ENCODE measurements at regions not wholly inside any gene's neighbourhood (a gene's known extent, or its start where the extent isn't known, plus 50 kb on each side); places are given as distances from the start of the nearest gene placed in this dataset.

DNA sequence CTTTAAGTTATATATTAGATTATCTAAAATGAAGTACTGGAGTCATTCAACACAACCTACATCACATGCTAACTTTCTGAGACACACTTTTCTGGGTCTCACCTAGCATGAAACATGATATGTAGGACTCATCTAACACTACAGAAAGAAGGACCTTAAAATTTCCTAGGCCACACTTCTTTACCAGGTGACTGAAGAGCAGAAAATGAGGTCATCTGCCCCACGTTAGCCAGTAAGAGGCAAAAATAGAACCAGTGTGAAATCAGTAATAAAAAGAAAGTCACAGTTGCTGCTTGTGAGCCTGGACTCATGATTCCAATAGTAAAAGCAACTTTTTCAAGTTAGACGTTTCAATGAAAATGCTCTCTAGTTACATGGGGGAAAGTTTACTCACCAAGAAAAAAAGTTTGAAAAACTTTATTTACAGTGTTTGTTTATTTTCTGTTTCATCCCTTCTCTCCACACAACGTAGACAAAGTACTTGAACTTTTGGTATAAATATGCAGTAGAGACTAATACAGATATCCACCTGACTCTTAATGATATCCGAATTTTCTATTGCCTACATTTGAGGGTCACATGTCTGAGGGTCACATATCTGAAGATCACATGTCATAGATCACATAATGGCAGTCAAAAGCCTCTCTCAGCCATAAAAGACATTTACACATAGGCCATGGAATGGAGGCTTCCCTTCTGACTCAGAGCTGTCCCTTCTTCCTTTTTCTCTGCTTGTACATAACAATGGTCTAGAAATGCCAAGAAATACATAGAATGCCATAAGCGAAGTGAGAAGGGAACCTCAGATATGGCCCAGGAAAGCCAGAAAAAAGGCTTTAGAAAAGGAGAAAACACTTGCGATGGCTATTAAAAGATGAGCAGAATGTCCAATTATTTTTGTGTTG is 362.9 kb downstream of the ZEB2 start:
- TF ChIP-seq, protein P1, sequence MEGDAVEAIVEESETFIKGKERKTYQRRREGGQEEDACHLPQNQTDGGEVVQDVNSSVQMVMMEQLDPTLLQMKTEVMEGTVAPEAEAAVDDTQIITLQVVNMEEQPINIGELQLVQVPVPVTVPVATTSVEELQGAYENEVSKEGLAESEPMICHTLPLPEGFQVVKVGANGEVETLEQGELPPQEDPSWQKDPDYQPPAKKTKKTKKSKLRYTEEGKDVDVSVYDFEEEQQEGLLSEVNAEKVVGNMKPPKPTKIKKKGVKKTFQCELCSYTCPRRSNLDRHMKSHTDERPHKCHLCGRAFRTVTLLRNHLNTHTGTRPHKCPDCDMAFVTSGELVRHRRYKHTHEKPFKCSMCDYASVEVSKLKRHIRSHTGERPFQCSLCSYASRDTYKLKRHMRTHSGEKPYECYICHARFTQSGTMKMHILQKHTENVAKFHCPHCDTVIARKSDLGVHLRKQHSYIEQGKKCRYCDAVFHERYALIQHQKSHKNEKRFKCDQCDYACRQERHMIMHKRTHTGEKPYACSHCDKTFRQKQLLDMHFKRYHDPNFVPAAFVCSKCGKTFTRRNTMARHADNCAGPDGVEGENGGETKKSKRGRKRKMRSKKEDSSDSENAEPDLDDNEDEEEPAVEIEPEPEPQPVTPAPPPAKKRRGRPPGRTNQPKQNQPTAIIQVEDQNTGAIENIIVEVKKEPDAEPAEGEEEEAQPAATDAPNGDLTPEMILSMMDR (IDR thresholded peaks at IDR 0.05): no peak
- H3K9me3 ChIP-seq: no peaks in the 10 kb centered on the region
- H3K4me1 ChIP-seq: no peaks in the 10 kb centered on the region
- H3K36me3 ChIP-seq: no peaks in the 10 kb centered on the region
- FAIRE-seq (no peak), DNase-seq (no peak), ATAC-seq (no peak)
- intact Hi-C loops (cut with DNase I): no loop called here
- no peak overlapping the region for H3K27ac ChIP-seq
- WGBS, 2 donors: 87 to 90% methylated on average over 6 of the region's 6 CpGs
- H3K27me3 ChIP-seq: no peaks in the 10 kb centered on the region
- H3K4me3 ChIP-seq: no peak overlapping the region

DNA sequence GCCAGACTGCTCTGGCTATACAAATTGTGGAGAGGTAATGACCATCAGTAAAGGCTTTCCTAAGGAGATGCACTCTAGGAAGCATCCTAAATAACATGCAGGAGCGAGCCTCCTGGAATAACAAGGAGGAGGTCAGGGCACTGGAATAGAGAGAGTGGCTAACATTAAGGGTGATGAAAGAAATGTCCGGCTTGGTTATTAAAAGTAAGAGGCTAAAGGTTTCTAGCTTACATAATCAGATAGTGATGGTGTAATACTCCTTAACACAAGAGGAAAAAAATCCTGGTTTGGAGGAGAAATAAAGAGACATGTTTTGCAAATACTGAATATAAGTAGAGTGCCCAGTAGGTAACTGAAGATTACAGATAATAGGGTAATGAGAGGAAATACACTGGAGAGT is 365.7 kb downstream of the ZEB2 start:
- TF ChIP-seq, protein P1 (IDR thresholded peaks at IDR 0.05): no peak
- Histone ChIP-seq H3K9me3 (no peaks in the 10 kb centered on the region), H3K27me3 (no peaks in the 10 kb centered on the region), H3K27ac (no peak overlapping the region), H3K4me1 (no peaks in the 10 kb centered on the region), H3K4me3 (no peak overlapping the region), H3K36me3 (no peaks in the 10 kb centered on the region)
- 90 to 96% methylated on average over 2 of the region's 2 CpGs for WGBS, 2 donors
- FAIRE-seq (no peak), DNase-seq (no peak), ATAC-seq (no peak)
- intact Hi-C loops (cut with DNase I): no loop called here

DNA sequence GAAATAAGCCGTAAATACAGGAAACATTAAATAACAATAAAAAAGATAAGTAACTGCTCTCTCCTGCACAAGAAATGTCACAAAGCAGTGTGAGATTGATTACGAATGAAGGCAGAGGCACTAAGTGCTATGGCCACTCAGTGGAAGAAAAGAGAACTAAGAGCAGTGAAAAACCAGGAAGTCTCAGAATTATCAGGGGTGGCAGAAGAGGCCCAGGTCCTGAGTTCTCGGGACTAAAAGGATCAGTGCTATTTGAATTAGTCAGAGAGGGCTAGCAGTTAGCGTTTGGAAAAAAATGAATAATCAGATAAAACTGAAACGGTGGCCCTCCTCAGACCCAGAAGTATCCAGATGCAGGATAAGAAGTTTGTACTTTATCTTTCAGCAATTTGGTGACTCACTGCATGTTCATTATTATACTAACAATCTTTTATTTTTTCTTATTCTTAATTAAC is 367.1 kb downstream of the ZEB2 start:
- intact Hi-C loops (cut with DNase I): no loop called here
- ATAC-seq (peak in 3 of 4 donors; percentile 37 to 62 (median 59)), DNase-seq (no peak), FAIRE-seq (no peak)
- Histone ChIP-seq H3K27ac (no peak overlapping the region), H3K4me1 (no peaks in the 10 kb centered on the region), H3K36me3 (no peaks in the 10 kb centered on the region), H3K9me3 (no peaks in the 10 kb centered on the region), H3K4me3 (no peak overlapping the region), H3K27me3 (no peaks in the 10 kb centered on the region)
- TF ChIP-seq, protein P1 (IDR thresholded peaks at IDR 0.05): no peak
- WGBS, 2 donors: 51 to 56% methylated on average over 5 of the region's 5 CpGs

GRCh38 chr2:144151851-144152250 is 368.1 kb downstream of the ZEB2 start:
- Histone ChIP-seq H3K4me1 (no peaks in the 10 kb centered on the region), H3K9me3 (no peaks in the 10 kb centered on the region), H3K36me3 (no peaks in the 10 kb centered on the region), H3K4me3 (no peak overlapping the region), H3K27me3 (no peaks in the 10 kb centered on the region), H3K27ac (no peak overlapping the region)
- intact Hi-C loops (cut with DNase I): no loop called here
- TF ChIP-seq, protein P1 (IDR thresholded peaks at IDR 0.05): no peak
- DNase-seq (no peak), ATAC-seq (no peak), FAIRE-seq (no peak)
- WGBS, 2 donors: 87 to 92% methylated on average over 2 of the region's 2 CpGs

- H3K4me3 ChIP-seq: no peak overlapping the region
- no peaks in the 10 kb centered on the region for H3K36me3 ChIP-seq
- WGBS, 2 donors: 78% methylated on average over 1 of the region's 1 CpG
- DNase-seq: no peak
- ATAC-seq: no peak
- no peak for FAIRE-seq
- H3K27ac ChIP-seq: no peak overlapping the region
- no peaks in the 10 kb centered on the region for H3K9me3 ChIP-seq
- TF ChIP-seq, protein P1 (IDR thresholded peaks at IDR 0.05): no peak
- H3K4me1 ChIP-seq: no peaks in the 10 kb centered on the region
- no peaks in the 10 kb centered on the region for H3K27me3 ChIP-seq
- intact Hi-C loops (cut with DNase I): no loop called here
These were observed 368.5 kb downstream of the ZEB2 start for GRCh38 chr2:144151405-144151804.

Measured in pancreas (tissue), 10 donors.